ENCODE measurements at regions not wholly inside any gene's neighbourhood (a gene's known extent, or its start where the extent isn't known, plus 50 kb on each side); places are given as distances from the start of the nearest gene placed in this dataset.

GRCh38 chr3:156614642-156615511 is 59.5 kb upstream of the TIPARP start:
- H3K9ac ChIP-seq (ENCODE audit: low read depth, low read length, poor library complexity, severe bottlenecking): no peak overlapping the region
- no peaks in the 10 kb centered on the region for H4K20me1 ChIP-seq (ENCODE audit: insufficient read depth, low read length, poor library complexity, severe bottlenecking)
- no peaks in the 10 kb centered on the region for H3K79me2 ChIP-seq (ENCODE audit: insufficient read depth, low read length)
- no peaks in the 10 kb centered on the region for H3K36me3 ChIP-seq (ENCODE audit: insufficient read depth, low read length)
- H3K4me2 ChIP-seq (ENCODE audit: low read depth, low read length, poor library complexity, severe bottlenecking): no peak overlapping the region
- no peak for TF ChIP-seq CTCF (conservative IDR thresholded peaks at IDR 0.05; ENCODE audit: low read length)
- TF ChIP-seq EZH2phosphoT487 (IDR thresholded peaks at IDR 0.05; ENCODE audit: borderline replicate concordance): no peak
- no peaks in the 10 kb centered on the region for H3K9me2 ChIP-seq (replicated peaks; ENCODE audit: low read depth, low read length)
- peaks cover 10% of the 10 kb centered on the region for H3K4me1 ChIP-seq (ENCODE audit: insufficient read depth, low read length, poor library complexity, severe bottlenecking)
- H3F3A ChIP-seq (ENCODE audit: low read depth): no peaks in the 10 kb centered on the region
- H3K9me3 ChIP-seq (ENCODE audit: insufficient read depth, low read depth, low read length): no peaks in the 10 kb centered on the region
- H3K27me3 ChIP-seq (ENCODE audit: insufficient read depth, low read length, poor library complexity, severe bottlenecking): no peaks in the 10 kb centered on the region
- peak overlapping the region; percentile 18 for H2AFZ ChIP-seq (ENCODE audit: low read length)
- H3K4me3 ChIP-seq (ENCODE audit: low read length, poor library complexity, severe bottlenecking): no peak overlapping the region

- TF ChIP-seq EZH2phosphoT487 (IDR thresholded peaks at IDR 0.05; ENCODE audit: borderline replicate concordance): no peak
- TF ChIP-seq CTCF (conservative IDR thresholded peaks at IDR 0.05; ENCODE audit: low read length): no peak
- H3K9me2 ChIP-seq (replicated peaks; ENCODE audit: low read depth, low read length): no peaks in the 10 kb centered on the region
- no peaks in the 10 kb centered on the region for H3K27me3 ChIP-seq (ENCODE audit: insufficient read depth, low read length, poor library complexity, severe bottlenecking)
- H3K9me3 ChIP-seq (ENCODE audit: insufficient read depth, low read depth, low read length): no peaks in the 10 kb centered on the region
- no peaks in the 10 kb centered on the region for H3K36me3 ChIP-seq (ENCODE audit: insufficient read depth, low read length)
- H3K79me2 ChIP-seq (ENCODE audit: insufficient read depth, low read length): no peaks in the 10 kb centered on the region
- no peaks in the 10 kb centered on the region for H3F3A ChIP-seq (ENCODE audit: low read depth)
- no peak overlapping the region for H2AFZ ChIP-seq (ENCODE audit: low read length)
- H3K4me3 ChIP-seq (ENCODE audit: low read length, poor library complexity, severe bottlenecking): no peak overlapping the region
- no peak overlapping the region for H3K4me2 ChIP-seq (ENCODE audit: low read depth, low read length, poor library complexity, severe bottlenecking)
- peaks cover 21% of the 10 kb centered on the region for H3K4me1 ChIP-seq (ENCODE audit: insufficient read depth, low read length, poor library complexity, severe bottlenecking)
- no peak overlapping the region for H3K9ac ChIP-seq (ENCODE audit: low read depth, low read length, poor library complexity, severe bottlenecking)
- no peaks in the 10 kb centered on the region for H4K20me1 ChIP-seq (ENCODE audit: insufficient read depth, low read length, poor library complexity, severe bottlenecking)
Measured at GRCh38 chr3:156612903-156613302, 58.0 kb upstream of the SSR3 start.

GRCh38 chr3:156611870-156612494 is 57.1 kb upstream of the SSR3 start:
- no peaks in the 10 kb centered on the region for H3K27me3 ChIP-seq (ENCODE audit: insufficient read depth, low read length, poor library complexity, severe bottlenecking)
- TF ChIP-seq EZH2phosphoT487 (IDR thresholded peaks at IDR 0.05; ENCODE audit: borderline replicate concordance) (no peak), CTCF (conservative IDR thresholded peaks at IDR 0.05; ENCODE audit: low read length) (no peak)
- H2AFZ ChIP-seq (ENCODE audit: low read length): no peak overlapping the region
- H3K9ac ChIP-seq (ENCODE audit: low read depth, low read length, poor library complexity, severe bottlenecking): no peak overlapping the region
- no peaks in the 10 kb centered on the region for H3K9me3 ChIP-seq (ENCODE audit: insufficient read depth, low read depth, low read length)
- H3K4me1 ChIP-seq (ENCODE audit: insufficient read depth, low read length, poor library complexity, severe bottlenecking): peaks cover 21% of the 10 kb centered on the region
- no peaks in the 10 kb centered on the region for H3K36me3 ChIP-seq (ENCODE audit: insufficient read depth, low read length)
- H3K4me3 ChIP-seq (ENCODE audit: low read length, poor library complexity, severe bottlenecking): no peak overlapping the region
- no peaks in the 10 kb centered on the region for H4K20me1 ChIP-seq (ENCODE audit: insufficient read depth, low read length, poor library complexity, severe bottlenecking)
- no peaks in the 10 kb centered on the region for H3K79me2 ChIP-seq (ENCODE audit: insufficient read depth, low read length)
- H3F3A ChIP-seq (ENCODE audit: low read depth): no peaks in the 10 kb centered on the region
- H3K9me2 ChIP-seq (replicated peaks; ENCODE audit: low read depth, low read length): no peaks in the 10 kb centered on the region
- H3K4me2 ChIP-seq (ENCODE audit: low read depth, low read length, poor library complexity, severe bottlenecking): no peak overlapping the region
